ENCODE measurements at regions not wholly inside any gene's neighbourhood (a gene's known extent, or its start where the extent isn't known, plus 50 kb on each side); places are given as distances from the start of the nearest gene placed in this dataset.

DNA sequence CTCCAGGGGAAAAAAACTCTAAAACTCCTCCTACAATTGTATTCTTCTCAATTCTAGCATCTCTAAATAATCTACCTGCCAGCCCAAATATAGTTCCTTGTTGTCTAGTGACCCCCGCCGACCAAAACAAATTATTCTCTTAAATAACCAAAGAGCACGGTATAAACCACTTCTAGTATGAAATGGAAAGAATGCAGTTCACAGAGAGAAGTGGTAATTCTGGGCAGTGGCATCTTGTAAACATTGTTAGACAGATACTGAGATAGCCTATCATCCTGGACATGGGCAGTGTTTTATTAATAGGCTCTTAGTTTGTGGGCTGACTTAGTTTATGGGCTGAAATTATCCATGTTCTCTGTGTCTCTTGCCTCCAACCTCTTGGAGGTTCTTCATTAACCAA, 1412.6 kb upstream of the CDH9 start:
- Histone ChIP-seq H3K9ac (no peak overlapping the region), H3K4me2 (no peak overlapping the region), H4K20me1 (ENCODE audit: insufficient read depth) (no peaks in the 10 kb centered on the region), H3K79me2 (ENCODE audit: insufficient read depth, low read depth) (no peaks in the 10 kb centered on the region), H3K4me1 (ENCODE audit: low read depth, poor library complexity, severe bottlenecking) (no peaks in the 10 kb centered on the region), H3K27me3 (ENCODE audit: insufficient read depth, low read depth) (no peaks in the 10 kb centered on the region), H3K36me3 (ENCODE audit: insufficient read depth) (no peaks in the 10 kb centered on the region), H2AFZ (ENCODE audit: low read depth) (no peak overlapping the region), H3K4me3 (IDR thresholded peaks at IDR 0.05; ENCODE audit: insufficient read depth, low read depth, low read length) (no peak overlapping the region), H3K27ac (no peak overlapping the region)
- TF ChIP-seq, protein P1, sequence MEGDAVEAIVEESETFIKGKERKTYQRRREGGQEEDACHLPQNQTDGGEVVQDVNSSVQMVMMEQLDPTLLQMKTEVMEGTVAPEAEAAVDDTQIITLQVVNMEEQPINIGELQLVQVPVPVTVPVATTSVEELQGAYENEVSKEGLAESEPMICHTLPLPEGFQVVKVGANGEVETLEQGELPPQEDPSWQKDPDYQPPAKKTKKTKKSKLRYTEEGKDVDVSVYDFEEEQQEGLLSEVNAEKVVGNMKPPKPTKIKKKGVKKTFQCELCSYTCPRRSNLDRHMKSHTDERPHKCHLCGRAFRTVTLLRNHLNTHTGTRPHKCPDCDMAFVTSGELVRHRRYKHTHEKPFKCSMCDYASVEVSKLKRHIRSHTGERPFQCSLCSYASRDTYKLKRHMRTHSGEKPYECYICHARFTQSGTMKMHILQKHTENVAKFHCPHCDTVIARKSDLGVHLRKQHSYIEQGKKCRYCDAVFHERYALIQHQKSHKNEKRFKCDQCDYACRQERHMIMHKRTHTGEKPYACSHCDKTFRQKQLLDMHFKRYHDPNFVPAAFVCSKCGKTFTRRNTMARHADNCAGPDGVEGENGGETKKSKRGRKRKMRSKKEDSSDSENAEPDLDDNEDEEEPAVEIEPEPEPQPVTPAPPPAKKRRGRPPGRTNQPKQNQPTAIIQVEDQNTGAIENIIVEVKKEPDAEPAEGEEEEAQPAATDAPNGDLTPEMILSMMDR (conservative IDR thresholded peaks at IDR 0.05; ENCODE audit: low read depth, low read length) = no peak

DNA sequence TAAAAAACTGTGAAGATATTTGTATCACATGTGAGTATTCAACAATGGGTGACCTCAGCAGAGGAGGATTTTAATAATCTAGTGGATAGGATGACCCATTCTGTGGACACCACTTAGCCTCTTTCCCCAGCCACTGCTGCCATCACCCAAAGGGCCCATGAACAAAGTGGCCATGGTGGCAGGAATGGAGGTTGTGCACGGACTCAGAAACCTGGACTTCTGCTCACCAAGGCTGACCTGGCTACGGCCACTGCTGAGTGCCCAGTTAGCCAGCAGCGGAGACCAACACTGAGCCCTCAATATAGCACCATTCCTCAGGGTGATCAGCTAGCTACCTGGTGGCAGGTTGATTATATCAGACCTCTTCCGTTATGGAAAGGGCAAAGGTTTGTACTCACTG, 1410.4 kb upstream of the CDH9 start:
- Histone ChIP-seq H3K4me1 (ENCODE audit: low read depth, poor library complexity, severe bottlenecking) (no peaks in the 10 kb centered on the region), H3K27ac (no peak overlapping the region), H3K27me3 (ENCODE audit: insufficient read depth, low read depth) (no peaks in the 10 kb centered on the region), H3K4me3 (IDR thresholded peaks at IDR 0.05; ENCODE audit: insufficient read depth, low read depth, low read length) (no peak overlapping the region), H3K9ac (no peak overlapping the region), H2AFZ (ENCODE audit: low read depth) (no peak overlapping the region), H3K4me2 (no peak overlapping the region), H3K36me3 (ENCODE audit: insufficient read depth) (no peaks in the 10 kb centered on the region), H3K79me2 (ENCODE audit: insufficient read depth, low read depth) (no peaks in the 10 kb centered on the region), H4K20me1 (ENCODE audit: insufficient read depth) (no peaks in the 10 kb centered on the region)
- TF ChIP-seq, protein P1 (conservative IDR thresholded peaks at IDR 0.05; ENCODE audit: low read depth, low read length) = no peak

DNA sequence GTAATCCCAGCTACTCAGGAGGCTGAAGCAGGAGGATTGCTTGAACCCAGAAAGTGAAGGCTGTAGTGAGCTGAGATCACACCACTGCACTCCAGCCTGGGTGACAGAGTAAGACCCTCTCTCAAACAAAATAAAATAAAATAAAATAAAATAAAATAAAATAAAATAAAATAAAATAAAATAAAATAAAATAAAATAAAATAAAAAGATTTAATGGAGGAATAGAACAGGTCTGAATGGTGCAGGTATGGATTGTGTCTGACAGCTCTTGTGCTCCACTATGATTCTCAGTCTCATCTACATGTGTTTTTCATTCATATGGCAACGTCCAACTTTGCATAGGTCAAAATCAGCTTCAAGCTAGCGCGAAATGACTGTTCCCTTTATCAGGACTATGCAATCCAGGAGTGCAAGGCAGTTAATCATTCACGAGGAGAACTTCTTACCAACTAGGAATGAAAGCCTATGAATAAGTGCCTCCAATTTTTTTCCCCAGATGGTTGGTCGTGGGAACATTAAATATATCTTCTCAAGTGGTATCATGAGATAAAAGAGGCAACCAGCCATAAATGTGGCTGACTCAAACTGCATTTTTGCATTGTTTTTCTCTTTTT, 1392.3 kb upstream of the CDH9 start:
- Histone ChIP-seq H3K4me1 (ENCODE audit: low read depth, poor library complexity, severe bottlenecking) (no peaks in the 10 kb centered on the region), H2AFZ (ENCODE audit: low read depth) (no peak overlapping the region), H4K20me1 (ENCODE audit: insufficient read depth) (no peaks in the 10 kb centered on the region), H3K9ac (no peak overlapping the region), H3K79me2 (ENCODE audit: insufficient read depth, low read depth) (no peaks in the 10 kb centered on the region), H3K4me2 (no peak overlapping the region), H3K36me3 (ENCODE audit: insufficient read depth) (no peaks in the 10 kb centered on the region), H3K4me3 (IDR thresholded peaks at IDR 0.05; ENCODE audit: insufficient read depth, low read depth, low read length) (no peak overlapping the region), H3K27ac (no peak overlapping the region), H3K27me3 (ENCODE audit: insufficient read depth, low read depth) (no peaks in the 10 kb centered on the region)
- TF ChIP-seq, protein P1 (conservative IDR thresholded peaks at IDR 0.05; ENCODE audit: low read depth, low read length) = no peak

DNA sequence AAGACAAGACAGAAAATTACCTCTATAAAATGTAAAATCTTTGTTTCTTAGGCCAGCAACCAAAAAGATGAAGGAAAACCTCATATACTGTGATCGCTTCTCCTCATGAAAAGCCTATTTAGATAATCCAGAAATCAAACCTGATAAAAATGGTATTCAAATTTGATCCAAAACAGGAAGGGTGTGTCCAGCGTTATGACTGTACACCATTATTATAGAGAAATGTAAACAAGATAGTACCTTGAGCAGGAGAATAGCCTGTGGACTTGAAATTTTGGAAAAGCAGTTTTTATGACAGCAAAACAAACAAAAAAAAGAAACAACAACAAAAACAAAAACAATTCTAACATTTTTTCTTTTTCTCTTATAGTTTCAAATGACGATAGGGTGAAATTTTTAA, 1382.8 kb upstream of the CDH9 start:
- no peaks in the 10 kb centered on the region for H3K4me1 ChIP-seq (ENCODE audit: low read depth, poor library complexity, severe bottlenecking)
- no peak overlapping the region for H2AFZ ChIP-seq (ENCODE audit: low read depth)
- H3K36me3 ChIP-seq (ENCODE audit: insufficient read depth) = no peaks in the 10 kb centered on the region
- no peak overlapping the region for H3K4me2 ChIP-seq
- no peak overlapping the region for H3K9ac ChIP-seq
- H3K4me3 ChIP-seq (IDR thresholded peaks at IDR 0.05; ENCODE audit: insufficient read depth, low read depth, low read length) = no peak overlapping the region
- no peak overlapping the region for H3K27ac ChIP-seq
- H3K79me2 ChIP-seq (ENCODE audit: insufficient read depth, low read depth) = no peaks in the 10 kb centered on the region
- no peaks in the 10 kb centered on the region for H4K20me1 ChIP-seq (ENCODE audit: insufficient read depth)
- H3K27me3 ChIP-seq (ENCODE audit: insufficient read depth, low read depth) = no peaks in the 10 kb centered on the region
- TF ChIP-seq, protein P1 (conservative IDR thresholded peaks at IDR 0.05; ENCODE audit: low read depth, low read length) = no peak
